Endothelial cell of umbilical vein (primary cell): ENCODE measurements at regions not wholly inside any gene's neighbourhood (a gene's known extent, or its start where the extent isn't known, plus 50 kb on each side); places are given as distances from the start of the nearest gene placed in this dataset.

Source experiments
- BruUV-seq: library from RNA; stranded (reverse); fragments of 400-500 nt; replicated peaks from 2 replicates; lab custom pipeline; 2021; lab: Mats Ljungman, UMichigan
- CTCF ChIA-PET: fragments of 300-600, 350-600 bp; sonication (Branson Sonifier 250); formaldehyde crosslinking; loops from one replicate; lab custom pipeline; 2021; ENCODE audit warnings: antibody characterized with exemption, inconsistent platforms; lab: Charles Lee
- POLR2A ChIA-PET: fragments of 300-600, 350-600 bp; sonication (Branson Sonifier 250); formaldehyde crosslinking; loops from one replicate; lab custom pipeline; 2021; ENCODE audit warnings: antibody characterized with exemption, inconsistent platforms; lab: Charles Lee
- DNase-seq: peaks from one replicate; pipeline ENCODE4 v3.0.0-alpha.2; 2011; ENCODE audit warnings: low read depth, low spot score
- FAIRE-seq: peaks from 2 replicates; lab custom pipeline; 2011; peaks lifted over from hg19 to GRCh38; lab: Jason Lieb, UNC
- H2AFZ ChIP-seq: 2 replicates; pipeline ENCODE4 v1.6.0; 2012; ENCODE audit warnings: low read depth, low read length, control low read depth, inconsistent platforms
- H3K27ac ChIP-seq: 2 replicates; pipeline ENCODE4 v1.5.1; 2011; ENCODE audit warnings: low read depth, mild to moderate bottlenecking, control low read depth, low read length, moderate library complexity; ENCODE audit not compliant: insufficient read depth
- H3K27me3 ChIP-seq, 2 experiments: 2 replicates each; pipeline versions ENCODE4 v1.6.0 to v1.6.1; 2011; ENCODE audit warnings: low read length in 2 of 2, mixed read lengths in 1 of 2; ENCODE audit not compliant: control insufficient read depth in 2 of 2, insufficient read depth in 2 of 2
- H3K36me3 ChIP-seq, 2 experiments: 2 replicates in 1 of 2; 3 replicates in 1 of 2; pipeline ENCODE4 v1.5.1; 2011; ENCODE audit warnings: low read length in 2 of 2, mild to moderate bottlenecking in 1 of 2, moderate library complexity in 1 of 2; ENCODE audit not compliant: control insufficient read depth in 2 of 2, insufficient read depth in 2 of 2; ENCODE audit errors: extremely low read depth in 1 of 2
- H3K4me1 ChIP-seq: 3 replicates; pipeline ENCODE4 v1.5.1; 2011; ENCODE audit warnings: mild to moderate bottlenecking, low read length; ENCODE audit not compliant: control insufficient read depth, insufficient read depth; ENCODE audit errors: extremely low read depth
- H3K4me2 ChIP-seq: 2 replicates; pipeline ENCODE4 v1.6.1; 2011; ENCODE audit warnings: low read length, control low read depth, mixed read lengths; ENCODE audit not compliant: insufficient read depth
- H3K4me3 ChIP-seq, 3 experiments: fragments of 200-600 bp in 1 of 3; sonication (generic), shearing (Covaris generic) in 1 of 3; replicated peaks in 1 of 3; 2 replicates each; pipeline ENCODE4 v1.5.1; 2011 to 2016; ENCODE audit warnings: control low read depth in 3 of 3, low read length in 3 of 3, mild to moderate bottlenecking in 2 of 3, inconsistent platforms in 1 of 3, low read depth in 1 of 3, moderate library complexity in 1 of 3; ENCODE audit not compliant: insufficient read depth in 1 of 3
- H3K79me2 ChIP-seq: 2 replicates; pipeline ENCODE4 v1.6.0; 2012; ENCODE audit warnings: low read length, inconsistent platforms; ENCODE audit not compliant: control insufficient read depth, insufficient read depth
- H3K9ac ChIP-seq: replicated peaks from 2 replicates; pipeline ENCODE3; 2011; ENCODE audit warnings: low read length, control low read depth; ENCODE audit not compliant: insufficient read depth; ENCODE audit errors: extremely low read depth
- H3K9me1 ChIP-seq: replicated peaks from 3 replicates; pipeline ENCODE4 v1.6.0; 2011; ENCODE audit warnings: mild to moderate bottlenecking, low read length; ENCODE audit not compliant: control insufficient read depth, insufficient read depth; ENCODE audit errors: extremely low read depth
- H3K9me3 ChIP-seq: replicated peaks from 2 replicates; pipeline ENCODE4 v1.5.1; 2012; ENCODE audit warnings: low read length, inconsistent platforms; ENCODE audit not compliant: control insufficient read depth, insufficient read depth
- H4K20me1 ChIP-seq: replicated peaks from 2 replicates; pipeline ENCODE3; 2011; ENCODE audit warnings: mild to moderate bottlenecking, low read length; ENCODE audit not compliant: control insufficient read depth, insufficient read depth; ENCODE audit errors: extremely low read depth
- EZH2 ChIP-seq: IDR thresholded peaks from 2 replicates; pipeline ENCODE4 v1.6.1; 2012; ENCODE audit warnings: borderline replicate concordance, low read depth, mild to moderate bottlenecking, moderate library complexity, low read length, inconsistent platforms; ENCODE audit not compliant: severe bottlenecking
- FOS ChIP-seq: IDR thresholded peaks from 2 replicates; pipeline ENCODE4 v1.6.1; 2011; ENCODE audit warnings: mild to moderate bottlenecking, low read length, moderate library complexity, borderline replicate concordance; ENCODE audit not compliant: insufficient read depth
- GATA2 ChIP-seq: IDR thresholded peaks from 2 replicates; pipeline ENCODE4 v1.7.0; 2011; ENCODE audit warnings: low read depth, mild to moderate bottlenecking, moderate library complexity, mixed read lengths, low read length; ENCODE audit not compliant: insufficient read length, insufficient read depth
- JUN ChIP-seq: IDR thresholded peaks from 2 replicates; pipeline ENCODE4 v1.6.1; 2011; ENCODE audit warnings: borderline replicate concordance, low read depth; ENCODE audit not compliant: insufficient read length, insufficient read depth
- MAX ChIP-seq: IDR thresholded peaks from 2 replicates; pipeline ENCODE4 v1.6.1; 2011; ENCODE audit not compliant: insufficient read depth, insufficient read length
- MYC ChIP-seq: IDR thresholded peaks from one replicate; pipeline ENCODE4 v1.6.1; 2011; ENCODE audit warnings: mild to moderate bottlenecking, low read depth, low read length
- POLR2A ChIP-seq: IDR thresholded peaks from 2 replicates; pipeline ENCODE4 v1.6.1; 2012; ENCODE audit warnings: low read depth, mild to moderate bottlenecking, control low read depth, low read length
- POLR2AphosphoS5 ChIP-seq: IDR thresholded peaks from 2 replicates; pipeline ENCODE4 v1.6.1; 2012; ENCODE audit warnings: low read depth, mild to moderate bottlenecking, control low read depth, low read length, moderate library complexity; ENCODE audit not compliant: insufficient read depth
- dilution Hi-C: fragments of 300-500 bp; cut with MboI; formaldehyde crosslinking; loops from one replicate; pipeline ENCODE4 v1.15.0; 2019; ENCODE audit warnings: low sequenced_read_pairs; ENCODE audit not compliant: extremely low pct_ligation_motif_present
- intact Hi-C: fragments of 100-400 bp; cut with micrococcal nuclease; formaldehyde crosslinking; loops from one replicate; pipeline ENCODE4 v1.10.0; 2022
- TF ChIP-seq, protein P1 (sequence below), 2 donors: IDR thresholded peaks; 1 replicate in 1 of 2; 2 replicates in 1 of 2; pipeline ENCODE4 v1.5.1; 2011; ENCODE audit warnings: low read length in 2 of 2, mild to moderate bottlenecking in 2 of 2, moderate library complexity in 2 of 2, control low read depth in 1 of 2, inconsistent platforms in 1 of 2, low read depth in 1 of 2; ENCODE audit not compliant: insufficient read depth in 1 of 2; ENCODE audit errors: extremely low read depth in 1 of 2

DNA sequence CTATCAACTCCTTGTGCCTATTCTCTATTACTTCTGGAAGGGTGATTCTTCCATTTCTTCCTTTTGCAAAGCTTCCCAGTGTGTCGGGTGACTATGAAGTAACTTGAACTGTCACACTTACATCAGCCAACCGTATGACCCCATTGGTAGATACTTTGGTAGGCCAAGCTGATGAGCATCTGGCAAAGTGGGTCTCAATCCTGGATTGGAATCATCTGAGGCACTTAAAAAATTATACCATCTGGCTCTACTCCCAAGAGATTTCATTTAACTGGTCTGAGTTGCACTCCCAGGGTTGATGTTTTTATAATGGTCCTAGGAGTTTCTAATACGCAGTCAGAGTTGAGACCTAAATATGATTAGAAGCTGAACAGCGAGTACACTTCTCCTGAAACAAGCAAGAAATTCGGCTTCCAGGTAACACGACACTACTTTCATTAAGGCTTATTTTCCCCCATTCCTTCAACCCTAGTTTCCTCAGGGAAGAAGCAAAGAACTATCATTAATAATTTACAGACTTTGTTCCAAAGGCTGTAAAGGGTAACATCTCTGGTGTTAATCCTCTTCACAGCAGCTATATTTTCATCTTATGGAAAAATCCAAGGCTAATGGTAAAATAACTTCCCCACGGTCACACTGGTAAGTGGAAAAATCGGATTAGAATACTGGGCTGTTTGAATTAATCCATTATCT lies 76.8 kb downstream of the PDE6H start:
- Histone ChIP-seq H3K9ac (no peak overlapping the region), H3K36me3 (no peaks in the 10 kb centered on the region), H3K4me1 (no peaks in the 10 kb centered on the region), H3K4me2 (no peak overlapping the region), H2AFZ (no peak overlapping the region), H3K9me3 (no peaks in the 10 kb centered on the region), H3K9me1 (no peaks in the 10 kb centered on the region), H3K4me3 (no peak overlapping the region), H3K27me3 (peaks cover 0 to 6% of the 10 kb centered on the region in 2 experiments), H3K79me2 (no peaks in the 10 kb centered on the region), H4K20me1 (no peaks in the 10 kb centered on the region), H3K27ac (no peak overlapping the region)
- no peak for TF ChIP-seq MYC
- TF ChIP-seq JUN = no peak
- no peak for TF ChIP-seq POLR2AphosphoS5
- TF ChIP-seq EZH2 = no peak
- TF ChIP-seq, protein P1, sequence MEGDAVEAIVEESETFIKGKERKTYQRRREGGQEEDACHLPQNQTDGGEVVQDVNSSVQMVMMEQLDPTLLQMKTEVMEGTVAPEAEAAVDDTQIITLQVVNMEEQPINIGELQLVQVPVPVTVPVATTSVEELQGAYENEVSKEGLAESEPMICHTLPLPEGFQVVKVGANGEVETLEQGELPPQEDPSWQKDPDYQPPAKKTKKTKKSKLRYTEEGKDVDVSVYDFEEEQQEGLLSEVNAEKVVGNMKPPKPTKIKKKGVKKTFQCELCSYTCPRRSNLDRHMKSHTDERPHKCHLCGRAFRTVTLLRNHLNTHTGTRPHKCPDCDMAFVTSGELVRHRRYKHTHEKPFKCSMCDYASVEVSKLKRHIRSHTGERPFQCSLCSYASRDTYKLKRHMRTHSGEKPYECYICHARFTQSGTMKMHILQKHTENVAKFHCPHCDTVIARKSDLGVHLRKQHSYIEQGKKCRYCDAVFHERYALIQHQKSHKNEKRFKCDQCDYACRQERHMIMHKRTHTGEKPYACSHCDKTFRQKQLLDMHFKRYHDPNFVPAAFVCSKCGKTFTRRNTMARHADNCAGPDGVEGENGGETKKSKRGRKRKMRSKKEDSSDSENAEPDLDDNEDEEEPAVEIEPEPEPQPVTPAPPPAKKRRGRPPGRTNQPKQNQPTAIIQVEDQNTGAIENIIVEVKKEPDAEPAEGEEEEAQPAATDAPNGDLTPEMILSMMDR (IDR thresholded peaks at IDR 0.05; ENCODE audit: extremely low read depth in 1 of 2, insufficient read depth in 1 of 2, low read depth in 1 of 2, low read length in 2 of 2) = no peak
- TF ChIP-seq GATA2 = no peak
- TF ChIP-seq MAX = no peak
- TF ChIP-seq POLR2A = no peak
- TF ChIP-seq FOS = no peak
- DNase-seq (no peak), FAIRE-seq (no peak)
- intact Hi-C loops = no loop called here
- ChIA-PET CTCF (no interaction called here), POLR2A (no interaction called here)
- dilution Hi-C loops = no loop called here
- no TSS peak for BruUV-seq
